Smooth muscle cell (in vitro differentiated cells): ENCODE measurements at regions not wholly inside any gene's neighbourhood (a gene's known extent, or its start where the extent isn't known, plus 50 kb on each side); places are given as distances from the start of the nearest gene placed in this dataset.

Experiments used
- DNase-seq: peaks from one replicate; lab custom pipeline; 2025; ENCODE audit not compliant: unreplicated experiment; lab: John Stamatoyannopoulos, UW
- H2AFZ ChIP-seq: fragments of 200-600 bp; sonication (generic); 2 replicates; pipeline ENCODE4 v1.6.0; 2016; ENCODE audit warnings: antibody characterized with exemption, low read depth, mild to moderate bottlenecking
- H3F3A ChIP-seq: fragments of 200-600 bp; sonication (generic); 2 replicates; pipeline ENCODE4 v1.6.0; 2017; ENCODE audit warnings: antibody characterized with exemption, low read depth
- H3K27ac ChIP-seq: fragments of 200-600 bp; sonication (generic); 2 replicates; pipeline ENCODE4 v1.5.1; 2016; ENCODE audit warnings: low read depth, mild to moderate bottlenecking
- H3K27me3 ChIP-seq: fragments of 200-600 bp; sonication (generic); 2 replicates; pipeline ENCODE4 v1.6.1; 2016; ENCODE audit warnings: low read depth, mild to moderate bottlenecking
- H3K36me3 ChIP-seq: fragments of 200-600 bp; sonication (generic); 2 replicates; pipeline ENCODE4 v1.5.1; 2016; ENCODE audit warnings: low read depth
- H3K4me1 ChIP-seq: fragments of 200-600 bp; sonication (generic); 2 replicates; pipeline ENCODE4 v1.5.1; 2016; ENCODE audit warnings: low read depth
- H3K4me2 ChIP-seq: fragments of 200-600 bp; sonication (generic); 2 replicates; pipeline ENCODE4 v1.6.0; 2016; ENCODE audit warnings: mild to moderate bottlenecking
- H3K4me3 ChIP-seq: fragments of 200-600 bp; sonication (generic); 2 replicates; pipeline ENCODE4 v1.5.1; 2016; ENCODE audit warnings: mild to moderate bottlenecking
- H3K79me2 ChIP-seq: fragments of 200-600 bp; sonication (generic); 2 replicates; pipeline ENCODE4 v1.6.0; 2016; ENCODE audit warnings: low read depth, mild to moderate bottlenecking
- H3K9ac ChIP-seq: fragments of 200-600 bp; sonication (generic); 2 replicates; pipeline ENCODE4 v1.6.0; 2016; ENCODE audit warnings: low read depth
- H3K9me3 ChIP-seq: fragments of 200-600 bp; sonication (generic); replicated peaks from 2 replicates; pipeline ENCODE4 v1.5.1; 2016; ENCODE audit warnings: low read depth
- H4K20me1 ChIP-seq: fragments of 200-600 bp; sonication (generic); 2 replicates; pipeline ENCODE4 v1.6.0; 2016; ENCODE audit warnings: low read depth
- WGBS: methylation state at CpG from one replicate; pipeline ENCODE4 v1.1.7; 2016; ENCODE audit warnings: low lambda C conversion rate; 5-methylcytosine and 5-hydroxymethylcytosine counted together
- TF ChIP-seq, protein P1 (sequence below): fragments of 200-600 bp; sonication (generic); IDR thresholded peaks from 2 replicates; pipeline ENCODE4 v1.5.1; 2017; ENCODE audit warnings: borderline replicate concordance, mild to moderate bottlenecking, antibody characterized with exemption; ENCODE audit not compliant: insufficient read depth, poor library complexity, severe bottlenecking

DNA sequence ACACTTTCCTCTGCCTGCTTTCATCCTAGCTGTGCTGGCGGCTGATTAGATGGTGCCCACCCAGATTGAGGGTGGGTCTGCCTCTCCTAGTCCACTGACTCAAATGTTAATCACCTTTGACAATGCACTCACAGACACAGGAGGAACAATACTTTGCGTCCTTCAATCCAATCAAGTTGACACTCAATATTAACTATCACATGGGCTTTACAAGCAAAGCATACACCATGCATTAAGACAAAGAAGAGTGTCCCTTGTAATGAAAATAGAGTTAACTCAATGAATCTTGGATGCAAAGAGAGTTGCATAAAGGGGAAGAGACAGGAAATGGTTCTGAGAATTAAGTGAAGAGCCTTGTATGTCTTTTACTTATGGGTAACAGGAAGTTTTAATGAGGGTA, 298.7 kb upstream of the BRINP1 start:
- Histone ChIP-seq H3K27ac (no peak overlapping the region), H3K9ac (no peak overlapping the region), H3K36me3 (no peaks in the 10 kb centered on the region), H3K4me3 (no peak overlapping the region), H3K4me1 (no peaks in the 10 kb centered on the region), H2AFZ (no peak overlapping the region), H3K9me3 (no peaks in the 10 kb centered on the region), H3K79me2 (no peaks in the 10 kb centered on the region), H3K4me2 (no peak overlapping the region), H3F3A (no peaks in the 10 kb centered on the region), H4K20me1 (no peaks in the 10 kb centered on the region), H3K27me3 (no peaks in the 10 kb centered on the region)
- DNase-seq: no peak
- TF ChIP-seq, protein P1, sequence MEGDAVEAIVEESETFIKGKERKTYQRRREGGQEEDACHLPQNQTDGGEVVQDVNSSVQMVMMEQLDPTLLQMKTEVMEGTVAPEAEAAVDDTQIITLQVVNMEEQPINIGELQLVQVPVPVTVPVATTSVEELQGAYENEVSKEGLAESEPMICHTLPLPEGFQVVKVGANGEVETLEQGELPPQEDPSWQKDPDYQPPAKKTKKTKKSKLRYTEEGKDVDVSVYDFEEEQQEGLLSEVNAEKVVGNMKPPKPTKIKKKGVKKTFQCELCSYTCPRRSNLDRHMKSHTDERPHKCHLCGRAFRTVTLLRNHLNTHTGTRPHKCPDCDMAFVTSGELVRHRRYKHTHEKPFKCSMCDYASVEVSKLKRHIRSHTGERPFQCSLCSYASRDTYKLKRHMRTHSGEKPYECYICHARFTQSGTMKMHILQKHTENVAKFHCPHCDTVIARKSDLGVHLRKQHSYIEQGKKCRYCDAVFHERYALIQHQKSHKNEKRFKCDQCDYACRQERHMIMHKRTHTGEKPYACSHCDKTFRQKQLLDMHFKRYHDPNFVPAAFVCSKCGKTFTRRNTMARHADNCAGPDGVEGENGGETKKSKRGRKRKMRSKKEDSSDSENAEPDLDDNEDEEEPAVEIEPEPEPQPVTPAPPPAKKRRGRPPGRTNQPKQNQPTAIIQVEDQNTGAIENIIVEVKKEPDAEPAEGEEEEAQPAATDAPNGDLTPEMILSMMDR: no peak
- WGBS: 93% methylated on average over 2 of the region's 2 CpGs

DNA sequence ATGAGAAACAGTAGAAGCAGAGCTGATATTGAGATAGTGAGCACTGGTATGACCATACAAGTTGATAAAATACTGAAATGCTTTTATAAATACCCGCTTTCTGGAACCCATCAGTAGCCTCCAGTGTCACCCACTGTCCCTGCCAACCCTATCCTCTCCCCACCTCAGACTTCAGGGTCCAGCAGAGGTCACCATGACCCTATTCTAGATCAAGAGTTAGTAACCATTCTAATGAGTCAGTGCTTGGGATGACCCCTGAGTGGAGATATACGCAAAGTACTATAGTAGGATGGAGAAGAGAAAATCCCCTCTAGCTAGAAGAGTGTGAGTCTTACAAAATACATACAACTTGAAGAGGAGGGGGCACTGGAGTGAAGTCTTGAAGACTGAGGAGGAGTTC, 297.9 kb upstream of the BRINP1 start:
- Histone ChIP-seq H3K4me2 (no peak overlapping the region), H3K36me3 (no peaks in the 10 kb centered on the region), H3K27ac (no peak overlapping the region), H3K4me1 (no peaks in the 10 kb centered on the region), H3K9ac (no peak overlapping the region), H4K20me1 (no peaks in the 10 kb centered on the region), H3F3A (no peaks in the 10 kb centered on the region), H3K79me2 (no peaks in the 10 kb centered on the region), H3K9me3 (no peaks in the 10 kb centered on the region), H3K27me3 (no peaks in the 10 kb centered on the region), H2AFZ (no peak overlapping the region), H3K4me3 (no peak overlapping the region)
- DNase-seq: no peak
- TF ChIP-seq, protein P1: no peak
- 83% methylated on average over 2 of the region's 2 CpGs for WGBS

DNA sequence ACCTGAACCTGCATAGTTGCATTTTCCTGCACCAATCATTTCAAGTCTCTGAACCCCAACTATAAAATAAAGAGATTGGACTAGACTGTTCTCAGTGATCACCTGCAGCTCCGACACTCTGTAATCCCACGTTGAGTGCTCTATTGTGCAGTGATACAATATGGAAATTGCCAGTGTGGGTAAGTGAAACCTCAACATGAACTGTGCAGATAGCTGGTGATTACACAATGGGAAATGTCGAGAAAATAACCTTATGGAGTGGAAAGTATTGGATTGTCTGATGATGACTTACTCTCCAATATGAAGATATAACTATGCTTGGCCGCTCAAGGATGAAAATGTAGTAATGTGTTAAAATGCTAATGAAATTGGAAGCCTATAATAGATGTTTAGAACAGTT, 293.1 kb upstream of the BRINP1 start:
- Histone ChIP-seq H3K4me3 (no peak overlapping the region), H3K9me3 (no peaks in the 10 kb centered on the region), H3K79me2 (no peaks in the 10 kb centered on the region), H3K27ac (no peak overlapping the region), H3K4me2 (no peak overlapping the region), H3K4me1 (no peaks in the 10 kb centered on the region), H2AFZ (no peak overlapping the region), H3K36me3 (no peaks in the 10 kb centered on the region), H4K20me1 (no peaks in the 10 kb centered on the region), H3F3A (no peaks in the 10 kb centered on the region), H3K9ac (no peak overlapping the region), H3K27me3 (no peaks in the 10 kb centered on the region)
- TF ChIP-seq, protein P1: no peak
- no peak for DNase-seq
- WGBS: 82% methylated on average over 4 of the region's 4 CpGs

DNA sequence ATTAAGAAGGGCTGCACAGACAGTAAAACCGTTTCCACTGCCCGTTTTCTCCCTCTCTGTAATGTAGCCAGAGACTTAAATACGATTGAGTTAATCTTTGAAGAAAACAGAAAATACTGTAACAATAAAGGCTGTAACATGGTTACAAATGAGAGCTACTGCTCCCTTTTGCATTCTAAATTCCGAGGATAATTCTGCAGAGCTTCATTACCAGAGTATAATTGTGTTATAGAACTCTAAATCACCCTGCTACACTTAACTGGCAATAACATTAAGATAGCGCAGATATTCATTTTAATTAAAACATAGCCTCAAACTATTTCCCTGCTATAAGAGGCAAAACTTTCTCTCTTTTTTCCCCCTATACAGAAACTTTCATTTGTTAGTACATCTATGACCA, 283.7 kb upstream of the BRINP1 start:
- Histone ChIP-seq H3K4me2 (no peak overlapping the region), H4K20me1 (no peaks in the 10 kb centered on the region), H3K27ac (no peak overlapping the region), H3K9ac (no peak overlapping the region), H2AFZ (no peak overlapping the region), H3K79me2 (no peaks in the 10 kb centered on the region), H3F3A (no peaks in the 10 kb centered on the region), H3K36me3 (no peaks in the 10 kb centered on the region), H3K27me3 (no peaks in the 10 kb centered on the region), H3K4me3 (no peak overlapping the region), H3K9me3 (no peaks in the 10 kb centered on the region), H3K4me1 (no peaks in the 10 kb centered on the region)
- WGBS: 61% methylated on average over 5 of the region's 5 CpGs
- TF ChIP-seq, protein P1: no peak
- DNase-seq: no peak
